ENCODE measurements at regions not wholly inside any gene's neighbourhood (a gene's known extent, or its start where the extent isn't known, plus 50 kb on each side); places are given as distances from the start of the nearest gene placed in this dataset.

DNA sequence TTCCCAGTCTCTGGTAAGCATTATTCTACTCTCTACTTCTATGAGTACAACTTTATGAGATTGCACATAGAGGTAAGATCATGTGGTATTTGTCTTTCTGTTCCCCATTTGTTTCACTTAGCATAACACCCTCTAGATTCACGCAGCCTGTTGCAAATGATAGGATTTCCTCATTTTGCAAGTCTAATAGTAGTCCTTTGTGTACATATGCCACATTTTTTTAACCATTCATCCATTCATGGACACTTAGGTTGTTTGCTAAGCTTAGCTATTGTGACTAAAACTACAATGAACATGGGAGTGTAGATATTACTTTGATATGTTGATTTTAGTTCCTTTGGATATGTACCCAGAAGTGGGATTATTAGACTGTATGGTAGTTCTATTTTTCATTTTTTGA is 717.9 kb upstream of the ALCAM start:
- peaks cover 9% of the 10 kb centered on the region for H3K4me1 Mint-ChIP-seq (ENCODE audit: low read depth)
- no peak overlapping the region for H3K27ac Mint-ChIP-seq (ENCODE audit: unreplicated experiment)
- peaks cover 1% of the 10 kb centered on the region for H3K36me3 Mint-ChIP-seq (ENCODE audit: low read depth)
- no peaks in the 10 kb centered on the region for H3K27me3 Mint-ChIP-seq (ENCODE audit: low read depth)
- peaks cover 12% of the 10 kb centered on the region for H3K9me3 Mint-ChIP-seq (ENCODE audit: low read depth)
- TF ChIP-seq, protein P1, sequence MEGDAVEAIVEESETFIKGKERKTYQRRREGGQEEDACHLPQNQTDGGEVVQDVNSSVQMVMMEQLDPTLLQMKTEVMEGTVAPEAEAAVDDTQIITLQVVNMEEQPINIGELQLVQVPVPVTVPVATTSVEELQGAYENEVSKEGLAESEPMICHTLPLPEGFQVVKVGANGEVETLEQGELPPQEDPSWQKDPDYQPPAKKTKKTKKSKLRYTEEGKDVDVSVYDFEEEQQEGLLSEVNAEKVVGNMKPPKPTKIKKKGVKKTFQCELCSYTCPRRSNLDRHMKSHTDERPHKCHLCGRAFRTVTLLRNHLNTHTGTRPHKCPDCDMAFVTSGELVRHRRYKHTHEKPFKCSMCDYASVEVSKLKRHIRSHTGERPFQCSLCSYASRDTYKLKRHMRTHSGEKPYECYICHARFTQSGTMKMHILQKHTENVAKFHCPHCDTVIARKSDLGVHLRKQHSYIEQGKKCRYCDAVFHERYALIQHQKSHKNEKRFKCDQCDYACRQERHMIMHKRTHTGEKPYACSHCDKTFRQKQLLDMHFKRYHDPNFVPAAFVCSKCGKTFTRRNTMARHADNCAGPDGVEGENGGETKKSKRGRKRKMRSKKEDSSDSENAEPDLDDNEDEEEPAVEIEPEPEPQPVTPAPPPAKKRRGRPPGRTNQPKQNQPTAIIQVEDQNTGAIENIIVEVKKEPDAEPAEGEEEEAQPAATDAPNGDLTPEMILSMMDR (IDR thresholded peaks at IDR 0.05), result no peak
- H3K4me3 Mint-ChIP-seq (ENCODE audit: unreplicated experiment), result no peak overlapping the region
- DNase-seq (ENCODE audit: low spot score), result no peak

DNA sequence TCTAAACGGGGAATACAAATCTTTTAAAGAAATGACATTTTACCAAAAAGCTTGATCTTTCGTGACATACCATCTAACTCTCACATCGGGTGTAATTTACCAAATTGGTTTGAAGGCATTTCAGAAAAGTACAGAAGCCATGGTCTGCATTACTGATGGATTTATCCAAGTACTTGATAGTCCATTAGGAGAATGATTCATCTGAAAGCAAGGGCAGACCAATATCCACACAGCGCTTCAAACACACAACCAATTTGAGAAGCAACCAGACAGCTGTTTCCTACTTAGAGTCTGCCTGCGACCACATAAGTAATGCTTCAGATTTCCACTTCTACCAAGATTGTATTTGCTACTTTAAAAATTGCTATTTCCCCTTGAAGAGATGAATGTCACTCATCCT is 697.6 kb upstream of the ALCAM start:
- no peaks in the 10 kb centered on the region for H3K36me3 Mint-ChIP-seq (ENCODE audit: low read depth)
- H3K27ac Mint-ChIP-seq (ENCODE audit: unreplicated experiment), result no peak overlapping the region
- no peaks in the 10 kb centered on the region for H3K27me3 Mint-ChIP-seq (ENCODE audit: low read depth)
- TF ChIP-seq, protein P1 (IDR thresholded peaks at IDR 0.05), result no peak
- peaks cover 6% of the 10 kb centered on the region for H3K9me3 Mint-ChIP-seq (ENCODE audit: low read depth)
- no peak for DNase-seq (ENCODE audit: low spot score)
- no peak overlapping the region for H3K4me3 Mint-ChIP-seq (ENCODE audit: unreplicated experiment)
- H3K4me1 Mint-ChIP-seq (ENCODE audit: low read depth), result no peaks in the 10 kb centered on the region

DNA sequence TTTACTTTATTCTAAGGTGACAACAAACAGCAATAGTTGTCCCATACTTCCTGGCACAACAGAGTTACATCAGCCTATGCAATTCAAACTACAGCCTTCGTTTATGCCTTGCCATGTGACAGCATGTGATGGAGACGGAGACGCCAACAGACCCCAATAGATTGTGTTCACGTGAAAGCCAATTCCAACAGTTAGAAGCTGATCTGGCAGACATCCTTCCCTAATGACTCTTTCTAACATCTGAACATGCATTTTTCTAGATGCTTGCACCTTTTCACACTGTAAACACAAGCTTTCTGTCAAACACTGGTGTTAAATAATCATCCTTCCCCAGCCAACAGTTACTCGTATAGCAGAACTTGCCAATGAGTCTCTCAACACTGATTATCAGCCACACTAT is 694.4 kb upstream of the ALCAM start:
- H3K27ac Mint-ChIP-seq (ENCODE audit: unreplicated experiment), result no peak overlapping the region
- peaks cover 2% of the 10 kb centered on the region for H3K36me3 Mint-ChIP-seq (ENCODE audit: low read depth)
- peaks cover 5% of the 10 kb centered on the region for H3K9me3 Mint-ChIP-seq (ENCODE audit: low read depth)
- TF ChIP-seq, protein P1 (IDR thresholded peaks at IDR 0.05), result no peak
- H3K27me3 Mint-ChIP-seq (ENCODE audit: low read depth), result no peaks in the 10 kb centered on the region
- H3K4me3 Mint-ChIP-seq (ENCODE audit: unreplicated experiment), result no peak overlapping the region
- no peaks in the 10 kb centered on the region for H3K4me1 Mint-ChIP-seq (ENCODE audit: low read depth)
- no peak for DNase-seq (ENCODE audit: low spot score)

DNA sequence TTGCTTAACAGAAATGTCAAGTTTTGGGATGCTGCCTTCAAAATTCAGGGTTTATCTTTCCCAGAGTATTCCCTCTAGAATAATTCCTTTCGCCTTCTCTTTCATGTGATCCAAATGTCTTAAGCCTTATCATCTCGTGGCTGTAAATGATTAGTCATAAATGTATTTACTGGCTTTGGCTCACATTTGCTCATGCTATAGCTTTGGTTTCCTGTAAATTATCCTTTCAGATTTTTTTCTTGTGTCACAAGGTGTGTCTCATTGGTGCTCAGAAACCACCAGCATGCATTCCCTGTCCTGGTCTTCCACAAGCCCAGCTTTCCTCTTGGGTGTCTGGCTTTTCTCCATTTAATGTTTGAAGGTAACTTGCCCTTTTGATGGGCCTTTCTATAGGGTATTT is 692.7 kb upstream of the ALCAM start:
- H3K27ac Mint-ChIP-seq (ENCODE audit: unreplicated experiment), result peak overlapping the region; percentile 14
- no peaks in the 10 kb centered on the region for H3K27me3 Mint-ChIP-seq (ENCODE audit: low read depth)
- TF ChIP-seq, protein P1 (IDR thresholded peaks at IDR 0.05), result no peak
- no peak for DNase-seq (ENCODE audit: low spot score)
- H3K4me3 Mint-ChIP-seq (ENCODE audit: unreplicated experiment), result no peak overlapping the region
- H3K36me3 Mint-ChIP-seq (ENCODE audit: low read depth), result peaks cover 2% of the 10 kb centered on the region
- peaks cover 5% of the 10 kb centered on the region for H3K9me3 Mint-ChIP-seq (ENCODE audit: low read depth)
- H3K4me1 Mint-ChIP-seq (ENCODE audit: low read depth), result no peaks in the 10 kb centered on the region

DNA sequence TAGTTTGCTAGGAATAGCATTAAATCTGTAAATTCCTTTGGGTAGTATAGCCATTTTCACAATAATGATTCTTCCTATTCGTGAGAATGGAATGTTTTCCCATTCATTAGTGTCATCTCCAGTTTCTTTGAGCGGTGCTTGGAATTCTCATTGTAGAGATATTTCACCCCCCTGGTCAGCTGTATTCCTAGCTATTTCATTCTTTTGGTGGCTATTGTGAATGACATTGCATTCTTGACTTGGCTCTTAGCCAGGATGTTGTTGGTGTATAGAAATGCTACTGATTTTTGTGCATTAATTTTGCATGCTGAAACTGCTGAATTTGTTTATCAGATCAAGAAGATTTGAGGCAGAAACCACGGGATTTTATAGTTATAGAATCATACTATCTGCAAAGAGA is 690.5 kb upstream of the ALCAM start:
- H3K27me3 Mint-ChIP-seq (ENCODE audit: low read depth), result no peaks in the 10 kb centered on the region
- H3K4me1 Mint-ChIP-seq (ENCODE audit: low read depth), result no peaks in the 10 kb centered on the region
- H3K27ac Mint-ChIP-seq (ENCODE audit: unreplicated experiment), result no peak overlapping the region
- peaks cover 12% of the 10 kb centered on the region for H3K9me3 Mint-ChIP-seq (ENCODE audit: low read depth)
- no peak for DNase-seq (ENCODE audit: low spot score)
- peaks cover 2% of the 10 kb centered on the region for H3K36me3 Mint-ChIP-seq (ENCODE audit: low read depth)
- TF ChIP-seq, protein P1 (IDR thresholded peaks at IDR 0.05), result no peak
- H3K4me3 Mint-ChIP-seq (ENCODE audit: unreplicated experiment), result no peak overlapping the region
